Left renal pelvis (tissue), 4 donors: ENCODE measurements at regions not wholly inside any gene's neighbourhood (a gene's known extent, or its start where the extent isn't known, plus 50 kb on each side); places are given as distances from the start of the nearest gene placed in this dataset.

Source experiments
- DNase-seq, 4 donors: peaks; one replicate each; pipeline ENCODE4 v3.0.0-alpha.2; 2013; ENCODE audit warnings: low read depth in 4 of 4, low spot score in 3 of 4

GRCh38 chr12:91818227-91819131, 327.2 kb downstream of the BTG1 start:
- no peak for DNase-seq

GRCh38 chr12:91817517-91817916, 328.1 kb downstream of the BTG1 start:
- DNase-seq = no peak

- DNase-seq = no peak
Observed at GRCh38 chr12:91813701-91814100, 331.9 kb downstream of the BTG1 start.

- DNase-seq = peak in 3 of 4 donors; percentile 36 to 49 (median 40)
Observed at GRCh38 chr12:91811481-91812287, 334.0 kb downstream of the BTG1 start.

- no peak for DNase-seq
Observed at GRCh38 chr12:91810531-91811451, 334.9 kb downstream of the BTG1 start.

GRCh38 chr12:91810077-91810476, 335.6 kb downstream of the BTG1 start:
- no peak for DNase-seq

GRCh38 chr12:91805031-91805430, 340.6 kb downstream of the BTG1 start:
- no peak for DNase-seq

GRCh38 chr12:91804533-91804932, 341.1 kb downstream of the BTG1 start:
- no peak for DNase-seq

GRCh38 chr12:91801048-91801447, 344.6 kb downstream of the BTG1 start:
- no peak for DNase-seq

- no peak for DNase-seq
Observed at GRCh38 chr12:91793676-91794075, 352.0 kb downstream of the BTG1 start.

GRCh38 chr12:91792597-91792996, 353.0 kb downstream of the BTG1 start:
- DNase-seq = no peak

- no peak for DNase-seq
Observed at GRCh38 chr12:91786499-91787272, 359.0 kb downstream of the BTG1 start.

- DNase-seq = no peak
Observed at GRCh38 chr12:91785655-91786498, 359.8 kb downstream of the BTG1 start.

GRCh38 chr12:91781114-91781513, 364.5 kb downstream of the BTG1 start:
- no peak for DNase-seq

GRCh38 chr12:91778938-91779400, 366.7 kb downstream of the BTG1 start:
- no peak for DNase-seq

- DNase-seq = no peak
Observed at GRCh38 chr12:91778091-91778832, 367.4 kb downstream of the BTG1 start.

GRCh38 chr12:91777268-91777992, 368.2 kb downstream of the BTG1 start:
- no peak for DNase-seq
